ENCODE measurements at regions not wholly inside any gene's neighbourhood (a gene's known extent, or its start where the extent isn't known, plus 50 kb on each side); places are given as distances from the start of the nearest gene placed in this dataset.

DNA sequence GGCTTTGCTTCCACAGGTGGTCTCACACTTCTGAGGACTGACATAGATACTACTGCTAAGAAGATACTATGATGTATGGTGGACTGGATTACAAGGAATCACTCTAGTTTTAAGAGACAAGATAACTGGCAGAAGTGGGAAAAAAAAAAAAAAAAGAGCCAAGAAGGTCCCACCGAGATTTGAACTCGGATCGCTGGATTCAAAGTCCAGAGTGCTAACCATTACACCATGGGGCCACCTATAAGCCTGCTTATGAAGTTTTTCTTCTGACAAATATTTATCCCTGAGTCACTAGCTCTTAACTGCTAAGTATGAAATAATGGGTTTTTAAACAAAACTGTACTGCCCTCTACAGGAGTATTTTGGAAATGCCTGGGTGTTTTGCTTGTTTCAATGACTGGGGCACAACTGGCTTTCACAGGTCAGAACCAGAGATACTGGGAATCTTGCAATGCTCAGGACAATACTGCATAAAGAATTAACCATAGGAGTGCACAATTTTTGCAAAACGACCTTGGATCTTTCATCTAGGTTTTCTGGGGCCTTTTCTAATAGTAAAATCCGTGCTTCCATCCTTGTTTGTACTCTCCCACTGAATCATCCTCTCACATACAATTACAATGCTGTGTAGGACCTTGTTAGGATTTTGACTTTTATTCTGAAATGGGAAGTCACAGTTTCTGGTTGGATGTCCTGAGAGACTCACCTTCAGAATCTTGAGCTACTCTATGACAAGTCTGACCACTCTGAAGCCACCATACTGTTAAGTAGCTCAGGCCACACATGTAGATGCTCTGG, 116.3 kb downstream of the OR2B2 start (continued):
- TF ChIP-seq WIZ (CRISPR knock-in tag; IDR thresholded peaks at IDR 0.05) (no peak), SP2 (CRISPR knock-in tag; IDR thresholded peaks at IDR 0.05) (no peak), ISX (CRISPR knock-in tag; conservative IDR thresholded peaks at IDR 0.05) (no peak), ZNF883 (CRISPR knock-in tag; IDR thresholded peaks at IDR 0.05; ENCODE audit: not compliant biosample characterization) (no peak), HDAC1 (CRISPR knock-in tag; IDR thresholded peaks at IDR 0.05) (0 out of 2 replicates have a peak, but pooled peaks have one; percentile 45), ZNF879 (CRISPR knock-in tag; IDR thresholded peaks at IDR 0.05) (no peak), ZSCAN9 (CRISPR knock-in tag; IDR thresholded peaks at IDR 0.05; ENCODE audit: borderline replicate concordance) (peak; percentile 88; the same call in 1 of the 2 replicates), NFE2L1 (CRISPR knock-in tag; IDR thresholded peaks at IDR 0.05; ENCODE audit: borderline replicate concordance) (no peak), KDM1A (CRISPR knock-in tag; IDR thresholded peaks at IDR 0.05) (peak; percentile 76; the same call in 1 of the 2 replicates), ZNF652 (CRISPR knock-in tag; IDR thresholded peaks at IDR 0.05; ENCODE audit: borderline replicate concordance, low read depth) (peak; percentile 19; the same call in 1 of the 2 replicates), MZF1 (CRISPR knock-in tag; IDR thresholded peaks at IDR 0.05; ENCODE audit: borderline replicate concordance) (no peak), HMGA1 (CRISPR knock-in tag; conservative IDR thresholded peaks at IDR 0.05) (no peak), ZFAT (CRISPR knock-in tag; conservative IDR thresholded peaks at IDR 0.05) (no peak), ZNF3 (CRISPR knock-in tag; IDR thresholded peaks at IDR 0.05) (no peak), BORCS8-MEF2B (CRISPR knock-in tag; IDR thresholded peaks at IDR 0.05) (no peak), ZNF792 (CRISPR knock-in tag; IDR thresholded peaks at IDR 0.05) (peak; percentile 95), ZMYM4 (CRISPR knock-in tag; IDR thresholded peaks at IDR 0.05) (no peak; the same call in 1 of the 2 replicates)
- TF ChIP-seq, protein P1, sequence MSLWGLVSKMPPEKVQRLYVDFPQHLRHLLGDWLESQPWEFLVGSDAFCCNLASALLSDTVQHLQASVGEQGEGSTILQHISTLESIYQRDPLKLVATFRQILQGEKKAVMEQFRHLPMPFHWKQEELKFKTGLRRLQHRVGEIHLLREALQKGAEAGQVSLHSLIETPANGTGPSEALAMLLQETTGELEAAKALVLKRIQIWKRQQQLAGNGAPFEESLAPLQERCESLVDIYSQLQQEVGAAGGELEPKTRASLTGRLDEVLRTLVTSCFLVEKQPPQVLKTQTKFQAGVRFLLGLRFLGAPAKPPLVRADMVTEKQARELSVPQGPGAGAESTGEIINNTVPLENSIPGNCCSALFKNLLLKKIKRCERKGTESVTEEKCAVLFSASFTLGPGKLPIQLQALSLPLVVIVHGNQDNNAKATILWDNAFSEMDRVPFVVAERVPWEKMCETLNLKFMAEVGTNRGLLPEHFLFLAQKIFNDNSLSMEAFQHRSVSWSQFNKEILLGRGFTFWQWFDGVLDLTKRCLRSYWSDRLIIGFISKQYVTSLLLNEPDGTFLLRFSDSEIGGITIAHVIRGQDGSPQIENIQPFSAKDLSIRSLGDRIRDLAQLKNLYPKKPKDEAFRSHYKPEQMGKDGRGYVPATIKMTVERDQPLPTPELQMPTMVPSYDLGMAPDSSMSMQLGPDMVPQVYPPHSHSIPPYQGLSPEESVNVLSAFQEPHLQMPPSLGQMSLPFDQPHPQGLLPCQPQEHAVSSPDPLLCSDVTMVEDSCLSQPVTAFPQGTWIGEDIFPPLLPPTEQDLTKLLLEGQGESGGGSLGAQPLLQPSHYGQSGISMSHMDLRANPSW (CRISPR knock-in tag; IDR thresholded peaks at IDR 0.05; ENCODE audit: borderline replicate concordance): peak; percentile 45; the same call in 1 of the 2 replicates
- TF ChIP-seq, protein P2, sequence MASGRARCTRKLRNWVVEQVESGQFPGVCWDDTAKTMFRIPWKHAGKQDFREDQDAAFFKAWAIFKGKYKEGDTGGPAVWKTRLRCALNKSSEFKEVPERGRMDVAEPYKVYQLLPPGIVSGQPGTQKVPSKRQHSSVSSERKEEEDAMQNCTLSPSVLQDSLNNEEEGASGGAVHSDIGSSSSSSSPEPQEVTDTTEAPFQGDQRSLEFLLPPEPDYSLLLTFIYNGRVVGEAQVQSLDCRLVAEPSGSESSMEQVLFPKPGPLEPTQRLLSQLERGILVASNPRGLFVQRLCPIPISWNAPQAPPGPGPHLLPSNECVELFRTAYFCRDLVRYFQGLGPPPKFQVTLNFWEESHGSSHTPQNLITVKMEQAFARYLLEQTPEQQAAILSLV (CRISPR knock-in tag; IDR thresholded peaks at IDR 0.05; ENCODE audit: borderline replicate concordance): no peak
- TF ChIP-seq, protein P3, sequence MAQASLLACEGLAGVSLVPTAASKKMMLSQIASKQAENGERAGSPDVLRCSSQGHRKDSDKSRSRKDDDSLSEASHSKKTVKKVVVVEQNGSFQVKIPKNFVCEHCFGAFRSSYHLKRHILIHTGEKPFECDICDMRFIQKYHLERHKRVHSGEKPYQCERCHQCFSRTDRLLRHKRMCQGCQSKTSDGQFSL (CRISPR knock-in tag; IDR thresholded peaks at IDR 0.05): no peak
- TF ChIP-seq, protein P4, sequence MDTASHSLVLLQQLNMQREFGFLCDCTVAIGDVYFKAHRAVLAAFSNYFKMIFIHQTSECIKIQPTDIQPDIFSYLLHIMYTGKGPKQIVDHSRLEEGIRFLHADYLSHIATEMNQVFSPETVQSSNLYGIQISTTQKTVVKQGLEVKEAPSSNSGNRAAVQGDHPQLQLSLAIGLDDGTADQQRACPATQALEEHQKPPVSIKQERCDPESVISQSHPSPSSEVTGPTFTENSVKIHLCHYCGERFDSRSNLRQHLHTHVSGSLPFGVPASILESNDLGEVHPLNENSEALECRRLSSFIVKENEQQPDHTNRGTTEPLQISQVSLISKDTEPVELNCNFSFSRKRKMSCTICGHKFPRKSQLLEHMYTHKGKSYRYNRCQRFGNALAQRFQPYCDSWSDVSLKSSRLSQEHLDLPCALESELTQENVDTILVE (CRISPR knock-in tag; IDR thresholded peaks at IDR 0.05): peak; percentile 89
- TF ChIP-seq, protein P5, sequence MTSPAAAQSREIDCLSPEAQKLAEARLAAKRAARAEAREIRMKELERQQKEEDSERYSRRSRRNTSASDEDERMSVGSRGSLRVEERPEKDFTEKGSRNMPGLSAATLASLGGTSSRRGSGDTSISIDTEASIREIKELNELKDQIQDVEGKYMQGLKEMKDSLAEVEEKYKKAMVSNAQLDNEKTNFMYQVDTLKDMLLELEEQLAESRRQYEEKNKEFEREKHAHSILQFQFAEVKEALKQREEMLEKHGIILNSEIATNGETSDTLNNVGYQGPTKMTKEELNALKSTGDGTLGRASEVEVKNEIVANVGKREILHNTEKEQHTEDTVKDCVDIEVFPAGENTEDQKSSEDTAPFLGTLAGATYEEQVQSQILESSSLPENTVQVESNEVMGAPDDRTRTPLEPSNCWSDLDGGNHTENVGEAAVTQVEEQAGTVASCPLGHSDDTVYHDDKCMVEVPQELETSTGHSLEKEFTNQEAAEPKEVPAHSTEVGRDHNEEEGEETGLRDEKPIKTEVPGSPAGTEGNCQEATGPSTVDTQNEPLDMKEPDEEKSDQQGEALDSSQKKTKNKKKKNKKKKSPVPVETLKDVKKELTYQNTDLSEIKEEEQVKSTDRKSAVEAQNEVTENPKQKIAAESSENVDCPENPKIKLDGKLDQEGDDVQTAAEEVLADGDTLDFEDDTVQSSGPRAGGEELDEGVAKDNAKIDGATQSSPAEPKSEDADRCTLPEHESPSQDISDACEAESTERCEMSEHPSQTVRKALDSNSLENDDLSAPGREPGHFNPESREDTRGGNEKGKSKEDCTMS (CRISPR knock-in tag; conservative IDR thresholded peaks at IDR 0.05): 0 out of 2 replicates have a peak, but pooled peaks have one; percentile 57

All from HepG2 (cell line).